OCI-LY3 (cell line): ENCODE measurements at regions not wholly inside any gene's neighbourhood (a gene's known extent, or its start where the extent isn't known, plus 50 kb on each side); places are given as distances from the start of the nearest gene placed in this dataset.
A peak's percentile ranks its signal among the peaks of the same experiment; 100 is the strongest.
"Not testable (repeated sequence)": the region's sequence is repeated elsewhere in the genome, so short reads cannot be mapped to it uniquely, and the experiment has no call there.

Experiments
- H2AFZ ChIP-seq: fragments of 200-600, 300-600 bp; shearing (Covaris generic); 2 replicates; pipeline ENCODE4 v1.6.0; 2014; ENCODE audit warnings: antibody characterized with exemption, low read depth, low read length
- H3K27ac ChIP-seq: fragments of 200-600, 300-600 bp; sonication (generic); 2 replicates; pipeline ENCODE4 v1.5.1; 2014; ENCODE audit warnings: mild to moderate bottlenecking, low read length, moderate library complexity, mixed read lengths
- H3K27me3 ChIP-seq: fragments of 200-600, 300-600 bp; sonication (generic); 2 replicates; pipeline ENCODE4 v1.6.1; 2014; ENCODE audit warnings: low read depth, low read length, mixed read lengths
- H3K36me3 ChIP-seq: fragments of 200-600, 300-600 bp; sonication (generic); replicated peaks from 2 replicates; pipeline ENCODE3; 2014; ENCODE audit warnings: low read depth, low read length, mixed read lengths
- H3K4me1 ChIP-seq: fragments of 300-600, 200-600 bp; sonication (generic); 2 replicates; pipeline ENCODE4 v1.6.1; 2014; ENCODE audit warnings: low read length, mixed read lengths
- H3K4me2 ChIP-seq: fragments of 200-600, 300-600 bp; sonication (generic); 2 replicates; pipeline ENCODE4 v1.6.1; 2014; ENCODE audit warnings: low read length, mixed read lengths
- H3K4me3 ChIP-seq: fragments of 300-600, 200-600 bp; sonication (generic); 2 replicates; pipeline ENCODE4 v1.5.1; 2014; ENCODE audit warnings: antibody characterized with exemption, mild to moderate bottlenecking, low read length, moderate library complexity
- H3K79me2 ChIP-seq: fragments of 300-600, 200-600 bp; shearing (Covaris generic); 2 replicates; pipeline ENCODE4 v1.6.1; 2014; ENCODE audit warnings: mild to moderate bottlenecking, low read length, mixed read lengths
- H3K9ac ChIP-seq: fragments of 300-600, 200-600 bp; shearing (Covaris generic); 2 replicates; pipeline ENCODE4 v1.6.0; 2014; ENCODE audit warnings: mild to moderate bottlenecking, low read length, moderate library complexity
- H3K9me3 ChIP-seq: fragments of 200-600, 300-600 bp; shearing (Covaris generic); 2 replicates; pipeline ENCODE4 v1.6.1; 2014; ENCODE audit warnings: low read length, mixed read lengths; ENCODE audit not compliant: insufficient read depth
- H4K20me1 ChIP-seq: fragments of 200-600, 300-600 bp; sonication (generic); 2 replicates; pipeline ENCODE4 v1.6.1; 2016; ENCODE audit warnings: low read length, mixed read lengths; ENCODE audit not compliant: insufficient read depth
- EZH2phosphoT487 ChIP-seq: fragments of 200-600 bp; shearing (Covaris generic); IDR thresholded peaks from 2 replicates; pipeline ENCODE4 v1.6.1; 2018; ENCODE audit warnings: antibody characterized with exemption, mixed run types, low read depth
- TF ChIP-seq, protein P1 (sequence below): fragments of 200-600, 300-600 bp; sonication (generic); IDR thresholded peaks from 2 replicates; pipeline ENCODE4 v1.5.1; 2014; ENCODE audit warnings: antibody characterized with exemption, low read length, low read depth

DNA sequence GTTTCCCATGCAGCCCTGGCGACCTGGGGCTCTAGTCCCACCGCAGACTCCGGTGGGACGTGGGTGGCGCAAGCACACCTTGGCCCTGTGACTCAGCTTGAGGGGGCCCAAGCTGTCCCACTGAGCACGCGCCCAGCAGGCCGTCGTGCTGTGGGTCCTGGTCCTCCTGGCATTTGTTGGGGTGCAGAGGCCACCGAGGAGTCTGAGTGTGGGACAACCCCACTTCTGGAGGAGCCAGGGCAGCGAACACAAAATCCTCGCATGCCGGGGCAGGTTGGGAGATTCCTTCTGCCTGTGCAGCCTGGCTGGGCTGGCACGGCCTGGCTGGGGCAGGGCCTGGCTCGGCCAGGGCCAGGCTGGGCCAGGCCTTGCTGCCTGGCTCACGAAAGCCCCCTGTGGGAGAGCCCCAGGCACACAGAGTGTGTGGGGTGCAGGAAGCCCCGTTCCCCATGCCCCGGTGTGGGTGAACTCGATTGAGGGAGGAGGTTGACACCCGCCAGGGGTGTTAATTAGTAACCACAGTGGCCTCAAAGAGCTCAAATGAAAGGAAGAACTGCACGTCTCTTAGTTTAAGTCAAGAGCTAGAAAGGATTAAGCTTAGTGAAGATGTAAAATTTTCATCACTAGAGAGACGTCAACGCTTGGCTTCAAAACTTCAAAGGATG lies 1808.5 kb upstream of the DEFB115 start:
- Histone ChIP-seq H4K20me1 (no peaks in the 10 kb centered on the region), H3K4me2 (no peak overlapping the region), H3K9me3 (0 out of 2 replicates have a peak, but pooled peaks cover 4% of the 10 kb centered on the region), H3K27me3 (no peaks in the 10 kb centered on the region), H3K79me2 (no peaks in the 10 kb centered on the region), H3K4me3 (no peak overlapping the region), H3K4me1 (peaks cover 3% of the 10 kb centered on the region; the same call in 1 of the 2 replicates), H3K9ac (no peak overlapping the region), H3K27ac (no peak overlapping the region), H2AFZ (no peak overlapping the region), H3K36me3 (no peaks in the 10 kb centered on the region)
- TF ChIP-seq EZH2phosphoT487: no peak
- TF ChIP-seq, protein P1, sequence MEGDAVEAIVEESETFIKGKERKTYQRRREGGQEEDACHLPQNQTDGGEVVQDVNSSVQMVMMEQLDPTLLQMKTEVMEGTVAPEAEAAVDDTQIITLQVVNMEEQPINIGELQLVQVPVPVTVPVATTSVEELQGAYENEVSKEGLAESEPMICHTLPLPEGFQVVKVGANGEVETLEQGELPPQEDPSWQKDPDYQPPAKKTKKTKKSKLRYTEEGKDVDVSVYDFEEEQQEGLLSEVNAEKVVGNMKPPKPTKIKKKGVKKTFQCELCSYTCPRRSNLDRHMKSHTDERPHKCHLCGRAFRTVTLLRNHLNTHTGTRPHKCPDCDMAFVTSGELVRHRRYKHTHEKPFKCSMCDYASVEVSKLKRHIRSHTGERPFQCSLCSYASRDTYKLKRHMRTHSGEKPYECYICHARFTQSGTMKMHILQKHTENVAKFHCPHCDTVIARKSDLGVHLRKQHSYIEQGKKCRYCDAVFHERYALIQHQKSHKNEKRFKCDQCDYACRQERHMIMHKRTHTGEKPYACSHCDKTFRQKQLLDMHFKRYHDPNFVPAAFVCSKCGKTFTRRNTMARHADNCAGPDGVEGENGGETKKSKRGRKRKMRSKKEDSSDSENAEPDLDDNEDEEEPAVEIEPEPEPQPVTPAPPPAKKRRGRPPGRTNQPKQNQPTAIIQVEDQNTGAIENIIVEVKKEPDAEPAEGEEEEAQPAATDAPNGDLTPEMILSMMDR: no peak

DNA sequence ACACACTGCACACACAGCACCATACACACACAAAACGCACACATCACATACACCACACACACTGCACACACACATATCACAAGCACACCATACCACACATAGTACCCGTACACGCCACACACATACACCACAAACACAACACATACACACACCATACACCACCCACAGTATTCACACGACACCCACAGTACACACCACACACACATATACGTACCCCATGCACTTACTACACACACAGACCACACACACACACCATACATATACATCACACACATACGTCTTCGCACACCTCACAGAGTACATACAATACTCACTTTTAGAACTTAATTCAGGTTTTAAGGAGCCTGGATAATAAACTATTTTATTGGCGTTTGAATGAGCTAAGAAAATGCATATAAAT lies 1805.3 kb upstream of the DEFB115 start:
- Histone ChIP-seq H3K27me3 (no peaks in the 10 kb centered on the region), H3K9me3 (0 out of 2 replicates have a peak, but pooled peaks cover 6% of the 10 kb centered on the region), H3K4me2 (no peak overlapping the region), H3K9ac (no peak overlapping the region), H4K20me1 (no peaks in the 10 kb centered on the region), H3K4me3 (no peak overlapping the region), H3K79me2 (no peaks in the 10 kb centered on the region), H3K4me1 (no peaks in the 10 kb centered on the region), H2AFZ (no peak overlapping the region), H3K36me3 (no peaks in the 10 kb centered on the region), H3K27ac (no peak overlapping the region)
- TF ChIP-seq, protein P1: no peak
- TF ChIP-seq EZH2phosphoT487: no peak

DNA sequence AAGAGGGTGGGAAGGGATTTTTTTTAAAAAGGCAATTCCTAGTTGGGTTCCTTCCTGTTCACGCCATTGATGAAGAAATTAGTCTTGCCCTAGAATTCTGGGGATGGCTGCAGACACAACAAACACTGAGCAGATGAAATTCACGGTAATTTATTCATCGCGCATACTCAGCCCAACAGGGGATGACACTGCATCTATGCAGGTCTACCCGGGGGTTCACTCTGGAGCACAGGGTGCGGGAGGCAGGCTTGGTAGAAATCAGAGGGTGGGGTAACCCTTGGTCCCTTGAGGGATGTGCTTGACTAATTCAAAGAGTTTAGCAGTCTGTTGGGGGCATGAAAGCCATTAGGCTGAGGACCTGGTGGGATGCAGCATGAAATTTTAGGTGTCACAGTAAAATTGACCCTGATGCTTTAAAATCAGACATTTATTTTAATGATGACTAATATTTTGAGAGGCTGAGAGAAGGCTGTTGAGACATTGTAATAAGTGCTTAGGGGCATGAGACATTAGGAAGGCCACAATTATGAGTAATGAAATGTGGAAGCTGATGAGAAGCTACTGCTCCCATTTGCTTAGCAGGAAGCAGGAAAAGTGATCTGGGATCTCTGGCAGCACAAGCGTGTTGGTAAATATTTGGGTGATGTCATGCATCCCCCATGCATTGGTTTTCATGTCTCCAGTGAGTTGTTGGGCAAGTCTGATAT lies 1800.3 kb upstream of the DEFB115 start:
- H3K79me2 ChIP-seq, H3K27ac ChIP-seq, H3K9ac ChIP-seq, H3K4me3 ChIP-seq, H3K4me2 ChIP-seq, H4K20me1 ChIP-seq, H3K36me3 ChIP-seq, H3K9me3 ChIP-seq, H3K4me1 ChIP-seq, H2AFZ ChIP-seq, H3K27me3 ChIP-seq: not testable (repeated sequence)

GRCh38 chr20:29472606-29473005 lies 1784.9 kb upstream of the DEFB115 start:
- no peak overlapping the region for H3K4me3 ChIP-seq
- H3K9me3 ChIP-seq: no peaks in the 10 kb centered on the region
- H3K4me2 ChIP-seq: no peak overlapping the region
- TF ChIP-seq, protein P1: no peak
- no peak for TF ChIP-seq EZH2phosphoT487
- H3K79me2 ChIP-seq: no peaks in the 10 kb centered on the region
- no peaks in the 10 kb centered on the region; the same call in 1 of the 2 replicates for H3K4me1 ChIP-seq
- no peaks in the 10 kb centered on the region for H4K20me1 ChIP-seq
- no peaks in the 10 kb centered on the region for H3K27me3 ChIP-seq
- no peak overlapping the region for H3K9ac ChIP-seq
- no peaks in the 10 kb centered on the region for H3K36me3 ChIP-seq
- no peak overlapping the region for H2AFZ ChIP-seq
- peak overlapping the region; percentile 58 for H3K27ac ChIP-seq

DNA sequence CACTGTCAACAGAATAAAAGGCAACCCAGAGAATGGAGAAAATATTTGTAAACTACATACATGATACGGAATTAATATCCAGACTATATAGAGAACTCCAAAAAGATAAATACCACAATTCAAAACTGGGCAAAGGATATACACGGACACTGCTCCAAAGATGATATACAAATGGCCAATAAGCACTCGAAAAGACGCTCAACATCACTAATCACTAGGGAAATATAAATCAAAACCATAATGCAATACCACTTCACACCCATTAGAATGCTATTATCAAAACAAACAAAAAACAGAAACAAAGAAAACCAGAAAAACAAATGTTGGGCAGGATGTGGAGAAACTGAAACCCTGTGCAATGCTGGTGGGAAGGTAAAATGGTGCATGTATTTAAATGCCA lies 1764.6 kb upstream of the DEFB115 start:
- H3K9ac ChIP-seq, H3K27ac ChIP-seq, H2AFZ ChIP-seq, H3K9me3 ChIP-seq, H4K20me1 ChIP-seq, H3K4me2 ChIP-seq, H3K79me2 ChIP-seq, H3K4me3 ChIP-seq, H3K36me3 ChIP-seq, H3K4me1 ChIP-seq, H3K27me3 ChIP-seq: not testable (repeated sequence)

GRCh38 chr20:29496767-29497166 lies 1760.7 kb upstream of the DEFB115 start:
- not testable (repeated sequence) for H3K36me3 ChIP-seq, H3K79me2 ChIP-seq, H3K27ac ChIP-seq, H3K4me3 ChIP-seq, H3K4me1 ChIP-seq, H4K20me1 ChIP-seq, H3K4me2 ChIP-seq, H3K9me3 ChIP-seq, H2AFZ ChIP-seq, H3K9ac ChIP-seq, H3K27me3 ChIP-seq
